Endothelial cell of umbilical vein (primary cell): ENCODE measurements at regions not wholly inside any gene's neighbourhood (a gene's known extent, or its start where the extent isn't known, plus 50 kb on each side); places are given as distances from the start of the nearest gene placed in this dataset.

Experiments
- BruUV-seq: library from RNA; stranded (reverse); fragments of 400-500 nt; replicated peaks from 2 replicates; lab custom pipeline; 2021; lab: Mats Ljungman, UMichigan
- CTCF ChIA-PET: fragments of 300-600, 350-600 bp; sonication (Branson Sonifier 250); formaldehyde crosslinking; loops from one replicate; lab custom pipeline; 2021; ENCODE audit warnings: antibody characterized with exemption, inconsistent platforms; lab: Charles Lee
- POLR2A ChIA-PET: fragments of 300-600, 350-600 bp; sonication (Branson Sonifier 250); formaldehyde crosslinking; loops from one replicate; lab custom pipeline; 2021; ENCODE audit warnings: antibody characterized with exemption, inconsistent platforms; lab: Charles Lee
- DNase-seq: peaks from one replicate; pipeline ENCODE4 v3.0.0-alpha.2; 2011; ENCODE audit warnings: low read depth, low spot score
- FAIRE-seq: peaks from 2 replicates; lab custom pipeline; 2011; peaks lifted over from hg19 to GRCh38; lab: Jason Lieb, UNC
- H2AFZ ChIP-seq: 2 replicates; pipeline ENCODE4 v1.6.0; 2012; ENCODE audit warnings: low read depth, low read length, control low read depth, inconsistent platforms
- H3K27ac ChIP-seq: 2 replicates; pipeline ENCODE4 v1.5.1; 2011; ENCODE audit warnings: low read depth, mild to moderate bottlenecking, control low read depth, low read length, moderate library complexity; ENCODE audit not compliant: insufficient read depth
- H3K27me3 ChIP-seq, 2 experiments: 2 replicates each; pipeline versions ENCODE4 v1.6.0 to v1.6.1; 2011; ENCODE audit warnings: low read length in 2 of 2, mixed read lengths in 1 of 2; ENCODE audit not compliant: control insufficient read depth in 2 of 2, insufficient read depth in 2 of 2
- H3K36me3 ChIP-seq, 2 experiments: 2 replicates in 1 of 2; 3 replicates in 1 of 2; pipeline ENCODE4 v1.5.1; 2011; ENCODE audit warnings: low read length in 2 of 2, mild to moderate bottlenecking in 1 of 2, moderate library complexity in 1 of 2; ENCODE audit not compliant: control insufficient read depth in 2 of 2, insufficient read depth in 2 of 2; ENCODE audit errors: extremely low read depth in 1 of 2
- H3K4me1 ChIP-seq: 3 replicates; pipeline ENCODE4 v1.5.1; 2011; ENCODE audit warnings: mild to moderate bottlenecking, low read length; ENCODE audit not compliant: control insufficient read depth, insufficient read depth; ENCODE audit errors: extremely low read depth
- H3K4me2 ChIP-seq: 2 replicates; pipeline ENCODE4 v1.6.1; 2011; ENCODE audit warnings: low read length, control low read depth, mixed read lengths; ENCODE audit not compliant: insufficient read depth
- H3K4me3 ChIP-seq, 3 experiments: fragments of 200-600 bp in 1 of 3; sonication (generic), shearing (Covaris generic) in 1 of 3; replicated peaks in 1 of 3; 2 replicates each; pipeline ENCODE4 v1.5.1; 2011 to 2016; ENCODE audit warnings: control low read depth in 3 of 3, low read length in 3 of 3, mild to moderate bottlenecking in 2 of 3, inconsistent platforms in 1 of 3, low read depth in 1 of 3, moderate library complexity in 1 of 3; ENCODE audit not compliant: insufficient read depth in 1 of 3
- H3K79me2 ChIP-seq: 2 replicates; pipeline ENCODE4 v1.6.0; 2012; ENCODE audit warnings: low read length, inconsistent platforms; ENCODE audit not compliant: control insufficient read depth, insufficient read depth
- H3K9ac ChIP-seq: replicated peaks from 2 replicates; pipeline ENCODE3; 2011; ENCODE audit warnings: low read length, control low read depth; ENCODE audit not compliant: insufficient read depth; ENCODE audit errors: extremely low read depth
- H3K9me1 ChIP-seq: replicated peaks from 3 replicates; pipeline ENCODE4 v1.6.0; 2011; ENCODE audit warnings: mild to moderate bottlenecking, low read length; ENCODE audit not compliant: control insufficient read depth, insufficient read depth; ENCODE audit errors: extremely low read depth
- H3K9me3 ChIP-seq: replicated peaks from 2 replicates; pipeline ENCODE4 v1.5.1; 2012; ENCODE audit warnings: low read length, inconsistent platforms; ENCODE audit not compliant: control insufficient read depth, insufficient read depth
- H4K20me1 ChIP-seq: replicated peaks from 2 replicates; pipeline ENCODE3; 2011; ENCODE audit warnings: mild to moderate bottlenecking, low read length; ENCODE audit not compliant: control insufficient read depth, insufficient read depth; ENCODE audit errors: extremely low read depth
- EZH2 ChIP-seq: IDR thresholded peaks from 2 replicates; pipeline ENCODE4 v1.6.1; 2012; ENCODE audit warnings: borderline replicate concordance, low read depth, mild to moderate bottlenecking, moderate library complexity, low read length, inconsistent platforms; ENCODE audit not compliant: severe bottlenecking
- FOS ChIP-seq: IDR thresholded peaks from 2 replicates; pipeline ENCODE4 v1.6.1; 2011; ENCODE audit warnings: mild to moderate bottlenecking, low read length, moderate library complexity, borderline replicate concordance; ENCODE audit not compliant: insufficient read depth
- GATA2 ChIP-seq: IDR thresholded peaks from 2 replicates; pipeline ENCODE4 v1.7.0; 2011; ENCODE audit warnings: low read depth, mild to moderate bottlenecking, moderate library complexity, mixed read lengths, low read length; ENCODE audit not compliant: insufficient read length, insufficient read depth
- JUN ChIP-seq: IDR thresholded peaks from 2 replicates; pipeline ENCODE4 v1.6.1; 2011; ENCODE audit warnings: borderline replicate concordance, low read depth; ENCODE audit not compliant: insufficient read length, insufficient read depth
- MYC ChIP-seq: IDR thresholded peaks from one replicate; pipeline ENCODE4 v1.6.1; 2011; ENCODE audit warnings: mild to moderate bottlenecking, low read depth, low read length
- POLR2A ChIP-seq: IDR thresholded peaks from 2 replicates; pipeline ENCODE4 v1.6.1; 2012; ENCODE audit warnings: low read depth, mild to moderate bottlenecking, control low read depth, low read length
- POLR2AphosphoS5 ChIP-seq: IDR thresholded peaks from 2 replicates; pipeline ENCODE4 v1.6.1; 2012; ENCODE audit warnings: low read depth, mild to moderate bottlenecking, control low read depth, low read length, moderate library complexity; ENCODE audit not compliant: insufficient read depth
- dilution Hi-C: fragments of 300-500 bp; cut with MboI; formaldehyde crosslinking; loops from one replicate; pipeline ENCODE4 v1.15.0; 2019; ENCODE audit warnings: low sequenced_read_pairs; ENCODE audit not compliant: extremely low pct_ligation_motif_present
- intact Hi-C: fragments of 100-400 bp; cut with micrococcal nuclease; formaldehyde crosslinking; loops from one replicate; pipeline ENCODE4 v1.10.0; 2022
- TF ChIP-seq, protein P1 (sequence below), 2 donors: IDR thresholded peaks; 1 replicate in 1 of 2; 2 replicates in 1 of 2; pipeline ENCODE4 v1.5.1; 2011; ENCODE audit warnings: low read length in 2 of 2, mild to moderate bottlenecking in 2 of 2, moderate library complexity in 2 of 2, control low read depth in 1 of 2, inconsistent platforms in 1 of 2, low read depth in 1 of 2; ENCODE audit not compliant: insufficient read depth in 1 of 2; ENCODE audit errors: extremely low read depth in 1 of 2
- TF ChIP-seq, protein P2 (sequence below): IDR thresholded peaks from 2 replicates; pipeline ENCODE4 v1.6.1; 2011; ENCODE audit not compliant: insufficient read depth, insufficient read length

DNA sequence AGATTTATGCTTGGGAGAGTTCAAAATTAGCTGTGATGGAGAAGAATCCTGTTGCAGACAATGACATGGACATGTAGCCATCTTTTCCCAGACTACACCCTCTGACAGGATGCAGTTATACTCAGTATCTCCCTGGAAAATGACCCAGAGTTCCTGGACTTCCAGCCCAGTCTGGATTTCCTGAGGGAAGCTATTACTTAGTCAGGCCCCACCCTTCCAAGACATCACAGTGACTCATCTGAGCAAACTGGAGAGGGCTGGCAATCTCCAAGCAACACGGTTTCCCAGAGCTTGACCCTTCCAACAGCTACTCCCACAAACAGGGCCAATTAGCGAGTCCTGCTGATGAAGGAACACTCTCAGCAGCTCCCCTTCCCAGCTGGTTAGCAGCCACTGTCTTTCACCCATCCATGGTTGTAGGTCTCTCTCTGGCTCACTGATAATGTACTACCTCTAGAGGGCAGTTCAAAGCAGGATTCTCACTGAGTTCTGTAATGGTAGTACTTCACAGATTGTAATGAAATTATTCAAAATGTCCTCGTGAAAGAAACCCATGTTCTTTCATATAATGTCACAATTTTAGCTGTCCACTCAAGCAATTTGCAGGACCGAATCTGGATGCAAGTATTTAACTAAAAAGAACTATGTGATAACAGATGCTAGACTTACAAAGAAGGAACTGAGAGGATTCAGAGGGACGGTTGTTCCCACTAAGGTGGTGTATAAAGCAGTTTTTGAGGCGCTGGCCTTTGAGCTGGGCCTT is 110.2 kb downstream of the MDH1 start:
- H3K4me3 ChIP-seq: no peak overlapping the region
- peak; percentile 95 for FAIRE-seq
- H3K79me2 ChIP-seq: no peaks in the 10 kb centered on the region
- H3K4me1 ChIP-seq: peaks cover 16% of the 10 kb centered on the region
- POLR2A ChIA-PET: interaction anchor here (1.6 kb wide), 1 partner anchor 142 kb away, joined by 8 read pairs; the partner anchor contains the start of gene UGP2
- peak; percentile 60 for TF ChIP-seq GATA2
- peak; percentile 56 for TF ChIP-seq JUN
- peak; percentile 69 for TF ChIP-seq POLR2AphosphoS5
- peak; percentile 72 for TF ChIP-seq POLR2A
- TF ChIP-seq, protein P1, sequence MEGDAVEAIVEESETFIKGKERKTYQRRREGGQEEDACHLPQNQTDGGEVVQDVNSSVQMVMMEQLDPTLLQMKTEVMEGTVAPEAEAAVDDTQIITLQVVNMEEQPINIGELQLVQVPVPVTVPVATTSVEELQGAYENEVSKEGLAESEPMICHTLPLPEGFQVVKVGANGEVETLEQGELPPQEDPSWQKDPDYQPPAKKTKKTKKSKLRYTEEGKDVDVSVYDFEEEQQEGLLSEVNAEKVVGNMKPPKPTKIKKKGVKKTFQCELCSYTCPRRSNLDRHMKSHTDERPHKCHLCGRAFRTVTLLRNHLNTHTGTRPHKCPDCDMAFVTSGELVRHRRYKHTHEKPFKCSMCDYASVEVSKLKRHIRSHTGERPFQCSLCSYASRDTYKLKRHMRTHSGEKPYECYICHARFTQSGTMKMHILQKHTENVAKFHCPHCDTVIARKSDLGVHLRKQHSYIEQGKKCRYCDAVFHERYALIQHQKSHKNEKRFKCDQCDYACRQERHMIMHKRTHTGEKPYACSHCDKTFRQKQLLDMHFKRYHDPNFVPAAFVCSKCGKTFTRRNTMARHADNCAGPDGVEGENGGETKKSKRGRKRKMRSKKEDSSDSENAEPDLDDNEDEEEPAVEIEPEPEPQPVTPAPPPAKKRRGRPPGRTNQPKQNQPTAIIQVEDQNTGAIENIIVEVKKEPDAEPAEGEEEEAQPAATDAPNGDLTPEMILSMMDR (IDR thresholded peaks at IDR 0.05; ENCODE audit: extremely low read depth in 1 of 2, insufficient read depth in 1 of 2, low read depth in 1 of 2, low read length in 2 of 2): peak; percentile 44 to 50
- TF ChIP-seq MYC: no peak
- TF ChIP-seq, protein P2, sequence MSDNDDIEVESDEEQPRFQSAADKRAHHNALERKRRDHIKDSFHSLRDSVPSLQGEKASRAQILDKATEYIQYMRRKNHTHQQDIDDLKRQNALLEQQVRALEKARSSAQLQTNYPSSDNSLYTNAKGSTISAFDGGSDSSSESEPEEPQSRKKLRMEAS: no peak
- TF ChIP-seq EZH2: no peak
- peak; percentile 91 for TF ChIP-seq FOS
- H4K20me1 ChIP-seq: no peaks in the 10 kb centered on the region
- H3K9me1 ChIP-seq: no peaks in the 10 kb centered on the region
- no peaks in the 10 kb centered on the region for H3K36me3 ChIP-seq
- no peaks in the 10 kb centered on the region for H3K9me3 ChIP-seq
- intact Hi-C loops: loop anchor here (1.0 to 10.0 kb wide), 3 partner anchors 38 to 316 kb away; partner anchors contain the start of genes UGP2 and VPS54
- H2AFZ ChIP-seq: peak overlapping the region; percentile 27
- H3K4me2 ChIP-seq: peak overlapping the region; percentile 17
- H3K9ac ChIP-seq: no peak overlapping the region
- dilution Hi-C loops: no loop called here
- DNase-seq: peak; percentile 93
- H3K27ac ChIP-seq: peak overlapping the region; percentile 48
- CTCF ChIA-PET: interaction anchor here (0.6 to 2.9 kb wide), 42 partner anchors 10 to 629 kb away, joined by 3 to 80 read pairs (median 5); partner anchors contain the start of genes MDH1, UGP2 and WDPCP
- no TSS peak for BruUV-seq
- no peaks in the 10 kb centered on the region for H3K27me3 ChIP-seq
